ENCODE measurements at regions not wholly inside any gene's neighbourhood (a gene's known extent, or its start where the extent isn't known, plus 50 kb on each side); places are given as distances from the start of the nearest gene placed in this dataset.
A peak's percentile ranks its signal among the peaks of the same experiment; 100 is the strongest.

DNA sequence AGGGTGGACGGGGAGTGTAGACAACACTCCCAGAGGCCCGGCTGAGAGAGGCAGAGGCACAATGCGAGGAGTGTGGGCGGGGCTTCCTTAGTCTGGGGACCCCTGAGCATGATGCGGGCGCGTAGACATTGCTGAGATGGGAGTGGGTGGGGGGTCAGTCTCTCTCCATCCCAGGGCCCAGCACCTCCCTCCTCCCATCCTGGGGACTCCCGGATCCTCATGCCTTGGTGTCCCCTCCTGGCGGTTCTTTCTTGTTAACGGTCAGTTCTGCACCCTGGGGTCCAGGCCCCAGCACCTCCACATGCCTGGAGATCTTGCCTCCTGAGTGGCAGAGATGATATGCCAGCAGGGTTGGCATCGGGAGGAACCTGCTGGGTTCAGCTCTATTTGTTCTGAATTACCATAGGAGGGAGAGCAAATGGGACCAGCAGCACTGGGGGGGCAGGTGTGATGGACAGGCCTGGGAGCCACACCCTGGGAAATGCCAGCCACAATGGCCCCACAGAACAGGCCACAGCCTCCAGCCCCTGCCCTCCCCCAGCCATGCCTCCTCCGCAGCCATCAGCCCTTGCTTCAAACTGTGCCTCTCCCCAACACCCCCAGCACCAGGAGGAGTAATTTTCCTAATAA, 55.7 kb downstream of the RTL6 start:
- no peak overlapping the region for H3K9ac ChIP-seq
- H3K27me3 ChIP-seq = no peaks in the 10 kb centered on the region
- no peaks in the 10 kb centered on the region for H3K36me3 ChIP-seq
- H3K4me2 ChIP-seq = no peak overlapping the region
- H3K9me3 Mint-ChIP-seq = peaks cover 3% of the 10 kb centered on the region
- H3K27ac Mint-ChIP-seq = peak overlapping the region; percentile 68
- H3K4me3 ChIP-seq = no peak overlapping the region
- no peaks in the 10 kb centered on the region for H3F3A ChIP-seq (ENCODE audit: low read depth)
- H3K27ac ChIP-seq = no peak overlapping the region
- TF ChIP-seq CTCF (IDR thresholded peaks at IDR 0.05) = no peak
- TF ChIP-seq EZH2 (IDR thresholded peaks at IDR 0.05) = no peak
- no peak for DNase-seq (ENCODE audit: low spot score)
- no peak overlapping the region for H2AFZ ChIP-seq (replicated peaks)
- H3K4me1 ChIP-seq = peaks cover 8% of the 10 kb centered on the region
- H3K9me3 ChIP-seq (ENCODE audit: low read depth) = no peaks in the 10 kb centered on the region
- no peaks in the 10 kb centered on the region for H3K36me3 Mint-ChIP-seq
- peaks cover 23% of the 10 kb centered on the region for H3K4me1 Mint-ChIP-seq
- H3K4me3 Mint-ChIP-seq = no peak overlapping the region
- H3K79me2 ChIP-seq (ENCODE audit: low read depth) = no peaks in the 10 kb centered on the region
- H4K20me1 ChIP-seq (ENCODE audit: low read depth) = no peaks in the 10 kb centered on the region
- peaks cover 13% of the 10 kb centered on the region for H3K27me3 Mint-ChIP-seq (ENCODE audit: insufficient read depth, low read depth)

DNA sequence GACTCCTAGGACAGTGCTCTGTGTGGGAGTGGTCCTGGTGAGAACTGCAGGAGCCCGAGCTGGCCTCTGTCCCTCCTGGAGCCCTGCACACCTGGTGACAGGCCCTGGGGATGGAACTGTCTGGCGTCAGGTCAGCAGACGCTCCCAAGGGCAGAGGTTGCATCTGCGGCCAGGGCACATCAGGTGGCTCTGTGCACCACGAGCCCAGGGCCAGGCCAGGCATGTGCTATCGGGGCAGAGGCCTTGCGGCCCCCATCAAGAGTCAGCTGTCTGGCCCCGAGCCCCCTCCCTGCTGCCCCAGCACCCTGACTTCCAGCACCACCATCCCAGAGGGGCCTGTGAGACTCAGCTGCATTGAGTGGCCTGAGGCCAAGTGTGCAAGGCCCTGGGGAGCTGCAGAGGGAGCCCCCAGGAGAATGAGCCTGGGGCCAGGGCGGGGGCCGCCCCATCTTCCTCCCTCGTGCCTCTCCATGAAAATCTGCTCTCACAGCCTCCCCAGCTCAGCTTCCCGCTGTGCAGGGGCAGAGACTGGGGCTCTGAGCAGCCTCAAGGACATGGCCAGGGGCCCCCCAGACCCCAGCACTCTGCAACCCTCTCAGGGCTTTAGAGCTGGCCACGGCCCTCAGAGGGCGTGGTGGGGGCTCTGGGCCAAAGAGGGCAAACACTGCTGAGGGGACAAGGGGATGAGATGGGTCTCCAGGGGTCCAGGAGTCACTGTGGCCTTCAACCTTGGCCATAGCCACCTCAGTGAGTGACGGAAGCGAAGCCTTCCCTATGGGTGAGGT, 56.4 kb downstream of the RTL6 start:
- H3K36me3 ChIP-seq = no peaks in the 10 kb centered on the region
- H4K20me1 ChIP-seq (ENCODE audit: low read depth) = no peaks in the 10 kb centered on the region
- no peaks in the 10 kb centered on the region for H3K79me2 ChIP-seq (ENCODE audit: low read depth)
- H3K27ac Mint-ChIP-seq = no peak overlapping the region
- H3K9me3 ChIP-seq (ENCODE audit: low read depth) = no peaks in the 10 kb centered on the region
- H3K9ac ChIP-seq = no peak overlapping the region
- H3K27me3 ChIP-seq = no peaks in the 10 kb centered on the region
- H3K27ac ChIP-seq = no peak overlapping the region
- no peaks in the 10 kb centered on the region for H3K36me3 Mint-ChIP-seq
- no peak overlapping the region for H2AFZ ChIP-seq (replicated peaks)
- peaks cover 29% of the 10 kb centered on the region for H3K4me1 Mint-ChIP-seq
- H3F3A ChIP-seq (ENCODE audit: low read depth) = no peaks in the 10 kb centered on the region
- TF ChIP-seq EZH2 (IDR thresholded peaks at IDR 0.05) = no peak
- H3K4me3 ChIP-seq = no peak overlapping the region
- peaks cover 8% of the 10 kb centered on the region for H3K4me1 ChIP-seq
- no peak for DNase-seq (ENCODE audit: low spot score)
- H3K9me3 Mint-ChIP-seq = peaks cover 2% of the 10 kb centered on the region
- no peak overlapping the region for H3K4me2 ChIP-seq
- peaks cover 11% of the 10 kb centered on the region for H3K27me3 Mint-ChIP-seq (ENCODE audit: insufficient read depth, low read depth)
- no peak overlapping the region for H3K4me3 Mint-ChIP-seq

DNA sequence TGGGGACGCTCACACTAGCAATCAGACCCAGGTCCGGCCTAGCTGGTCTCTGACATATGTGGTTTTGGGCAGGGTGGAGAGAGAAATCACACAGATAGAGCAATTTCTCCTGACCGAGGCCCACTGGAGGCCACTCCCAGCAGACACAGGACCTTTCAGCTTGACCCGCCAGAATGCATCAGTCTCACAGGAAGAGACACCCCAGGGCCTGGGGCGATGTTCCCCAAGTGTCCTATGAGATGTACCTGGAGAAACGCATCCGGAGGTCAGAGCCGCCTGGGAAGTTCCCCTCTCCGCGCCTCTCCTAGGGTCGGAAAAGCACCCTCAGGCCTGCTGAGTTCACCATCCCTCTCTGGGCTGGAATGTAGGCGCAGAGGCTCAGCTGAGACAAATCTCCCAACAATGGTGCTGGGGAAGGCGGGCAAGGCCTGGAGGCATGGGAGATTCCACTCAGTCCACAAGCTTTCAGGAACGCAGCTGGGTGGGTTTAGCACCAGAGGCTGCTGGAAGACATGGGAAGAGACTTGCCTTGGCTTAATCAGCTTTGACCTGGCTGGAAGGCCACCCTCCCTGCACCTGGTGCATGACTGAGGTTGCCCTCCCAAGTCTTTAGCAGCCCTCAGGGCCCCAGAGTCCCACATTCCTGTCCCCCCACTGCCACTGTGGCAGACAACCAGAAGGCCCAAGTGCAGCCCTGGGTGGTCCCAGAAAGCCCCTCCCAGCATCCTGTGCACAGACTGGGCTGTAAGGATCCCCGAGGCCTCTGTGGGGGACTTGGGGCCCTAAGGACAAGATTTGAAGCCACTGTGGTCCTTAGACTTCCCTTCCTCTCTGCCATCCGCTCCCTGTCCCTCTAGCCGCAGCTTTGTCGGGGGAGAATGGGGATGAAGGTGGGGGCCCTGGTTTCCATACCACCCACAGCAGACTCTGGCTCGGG, 57.5 kb downstream of the RTL6 start:
- peak overlapping the region; percentile 66 for H3K27ac Mint-ChIP-seq
- peaks cover 30% of the 10 kb centered on the region for H3K4me1 Mint-ChIP-seq
- no peaks in the 10 kb centered on the region for H3K9me3 Mint-ChIP-seq

More for the DNA sequence above, 57.5 kb downstream of the RTL6 start:
- TF ChIP-seq EZH2 (IDR thresholded peaks at IDR 0.05) = no peak
- TF ChIP-seq EZH2phosphoT487 (IDR thresholded peaks at IDR 0.05) = no peak
- no peak for TF ChIP-seq CTCF (IDR thresholded peaks at IDR 0.05)
- Histone ChIP-seq H3F3A (ENCODE audit: low read depth) (no peaks in the 10 kb centered on the region), H3K27me3 (no peaks in the 10 kb centered on the region), H3K4me1 (peaks cover 8% of the 10 kb centered on the region), H3K79me2 (ENCODE audit: low read depth) (no peaks in the 10 kb centered on the region), H3K9me3 (ENCODE audit: low read depth) (no peaks in the 10 kb centered on the region), H3K4me3 (no peak overlapping the region), H3K4me2 (no peak overlapping the region), H4K20me1 (ENCODE audit: low read depth) (no peaks in the 10 kb centered on the region), H3K36me3 (no peaks in the 10 kb centered on the region), H3K9ac (no peak overlapping the region), H3K27ac (no peak overlapping the region), H2AFZ (replicated peaks) (no peak overlapping the region)
- no peaks in the 10 kb centered on the region for H3K36me3 Mint-ChIP-seq
- no peak overlapping the region for H3K4me3 Mint-ChIP-seq
- DNase-seq (ENCODE audit: low spot score) = peak; percentile 53
- peaks cover 11% of the 10 kb centered on the region for H3K27me3 Mint-ChIP-seq (ENCODE audit: insufficient read depth, low read depth)

Data from neural progenitor cell (in vitro differentiated cells).